Tibial nerve (tissue), 3 donors: ENCODE measurements at regions not wholly inside any gene's neighbourhood (a gene's known extent, or its start where the extent isn't known, plus 50 kb on each side); places are given as distances from the start of the nearest gene placed in this dataset.
"Not testable (repeated sequence)": the region's sequence is repeated elsewhere in the genome, so short reads cannot be mapped to it uniquely, and the experiment has no call there.

Source experiments
- CTCF ChIP-seq, 5 experiments: fragments of 200-600 bp in 3 of 5; fragments of 450-650 bp in 2 of 5; sonication (generic) in 3 of 5; IDR thresholded peaks; one replicate each; pipeline ENCODE4 v1.5.1; 2016 to 2019; ENCODE audit warnings: antibody characterized with exemption in 5 of 5, mild to moderate bottlenecking in 3 of 5, moderate library complexity in 2 of 5
- POLR2A ChIP-seq, 2 donors: fragments of 450-650 bp; IDR thresholded peaks; one replicate each; pipeline ENCODE4 v1.6.1; 2017; ENCODE audit warnings: antibody characterized with exemption in 2 of 2, mild to moderate bottlenecking in 2 of 2, moderate library complexity in 2 of 2

- not testable (repeated sequence) for TF ChIP-seq CTCF, POLR2A (IDR thresholded peaks at IDR 0.05)
Measured at GRCh38 chr5:116858020-116858419, 283.4 kb upstream of the SEMA6A start.
